Left ventricle myocardium inferior (tissue), 1 donor: ENCODE measurements at regions not wholly inside any gene's neighbourhood (a gene's known extent, or its start where the extent isn't known, plus 50 kb on each side); places are given as distances from the start of the nearest gene placed in this dataset.

Source experiments
- DNase-seq: peaks from one replicate; pipeline ENCODE4 v3.0.0-alpha.2; 2020
- H3K27ac ChIP-seq: fragments of 200-600 bp; replicated peaks from 2 replicates; pipeline ENCODE4 v1.8.0; 2021
- H3K27me3 ChIP-seq: fragments of 200-600 bp; 2 replicates; pipeline ENCODE4 v1.8.0; 2021; ENCODE audit warnings: low read depth
- H3K36me3 ChIP-seq: fragments of 200-600 bp; 2 replicates; pipeline ENCODE4 v1.8.0; 2021
- H3K4me1 ChIP-seq: fragments of 200-600 bp; 2 replicates; pipeline ENCODE4 v1.8.0; 2021
- H3K4me3 ChIP-seq: fragments of 200-600 bp; 2 replicates; pipeline ENCODE4 v1.8.0; 2021; ENCODE audit warnings: mild to moderate bottlenecking, moderate library complexity
- H3K9me3 ChIP-seq: fragments of 200-600 bp; replicated peaks from 2 replicates; pipeline ENCODE4 v1.8.0; 2021
- CTCF ChIP-seq: fragments of 200-600 bp; IDR thresholded peaks from 2 replicates; pipeline ENCODE4 v1.8.0; 2021; ENCODE audit warnings: antibody characterized with exemption, mild to moderate bottlenecking, borderline replicate concordance
- intact Hi-C: fragments of 100-400 bp; cut with micrococcal nuclease; formaldehyde crosslinking; loops from one replicate; pipeline ENCODE4 v1.11.0; 2022
- donor health status: DM: no; HTN: yes; CAD: no; lungs with severe emphysema.

- no peak for DNase-seq
- H3K4me3 ChIP-seq: no peak overlapping the region
- no peaks in the 10 kb centered on the region for H3K9me3 ChIP-seq
- no peak overlapping the region for H3K27ac ChIP-seq
- H3K27me3 ChIP-seq: no peaks in the 10 kb centered on the region
- H3K4me1 ChIP-seq: no peaks in the 10 kb centered on the region
- intact Hi-C loops: no loop called here
- TF ChIP-seq CTCF: no peak
- H3K36me3 ChIP-seq: no peaks in the 10 kb centered on the region
Measured at GRCh38 chr5:152147286-152147685, 222.6 kb upstream of the GLRA1 start.

GRCh38 chr5:152146566-152146965 lies 221.9 kb upstream of the GLRA1 start:
- Histone ChIP-seq H3K4me1 (no peaks in the 10 kb centered on the region), H3K27me3 (no peaks in the 10 kb centered on the region), H3K4me3 (no peak overlapping the region), H3K9me3 (no peaks in the 10 kb centered on the region), H3K27ac (no peak overlapping the region), H3K36me3 (no peaks in the 10 kb centered on the region)
- intact Hi-C loops: no loop called here
- DNase-seq: no peak
- no peak for TF ChIP-seq CTCF

- H3K36me3 ChIP-seq: no peaks in the 10 kb centered on the region
- TF ChIP-seq CTCF: no peak
- no peaks in the 10 kb centered on the region for H3K9me3 ChIP-seq
- H3K27ac ChIP-seq: no peak overlapping the region
- no peaks in the 10 kb centered on the region for H3K4me1 ChIP-seq
- intact Hi-C loops: loop anchor here (5.0 kb wide), 1 partner anchor 317 kb away; no protein-coding TSS in a partner anchor
- no peak overlapping the region for H3K4me3 ChIP-seq
- no peak for DNase-seq
- no peaks in the 10 kb centered on the region for H3K27me3 ChIP-seq
Measured at GRCh38 chr5:152144556-152144955, 219.9 kb upstream of the GLRA1 start.

GRCh38 chr5:152144030-152144429 lies 219.4 kb upstream of the GLRA1 start:
- Histone ChIP-seq H3K4me1 (no peaks in the 10 kb centered on the region), H3K36me3 (no peaks in the 10 kb centered on the region), H3K4me3 (no peak overlapping the region), H3K9me3 (no peaks in the 10 kb centered on the region), H3K27me3 (no peaks in the 10 kb centered on the region), H3K27ac (no peak overlapping the region)
- intact Hi-C loops: loop anchor here (5.0 kb wide), 1 partner anchor 317 kb away; no protein-coding TSS in a partner anchor
- DNase-seq: no peak
- no peak for TF ChIP-seq CTCF

GRCh38 chr5:152142840-152143469 lies 218.3 kb upstream of the GLRA1 start:
- no peaks in the 10 kb centered on the region for H3K27me3 ChIP-seq
- no peaks in the 10 kb centered on the region for H3K9me3 ChIP-seq
- no peaks in the 10 kb centered on the region for H3K4me1 ChIP-seq
- H3K4me3 ChIP-seq: no peak overlapping the region
- no peaks in the 10 kb centered on the region for H3K36me3 ChIP-seq
- peak; percentile 92 for TF ChIP-seq CTCF
- DNase-seq: peak; percentile 45
- no peak overlapping the region for H3K27ac ChIP-seq
- intact Hi-C loops: loop anchor here (5.0 kb wide), 1 partner anchor 316 kb away; no protein-coding TSS in a partner anchor
